ENCODE measurements at regions not wholly inside any gene's neighbourhood (a gene's known extent, or its start where the extent isn't known, plus 50 kb on each side); places are given as distances from the start of the nearest gene placed in this dataset.
"Not testable (repeated sequence)": the region's sequence is repeated elsewhere in the genome, so short reads cannot be mapped to it uniquely, and the experiment has no call there.

DNA sequence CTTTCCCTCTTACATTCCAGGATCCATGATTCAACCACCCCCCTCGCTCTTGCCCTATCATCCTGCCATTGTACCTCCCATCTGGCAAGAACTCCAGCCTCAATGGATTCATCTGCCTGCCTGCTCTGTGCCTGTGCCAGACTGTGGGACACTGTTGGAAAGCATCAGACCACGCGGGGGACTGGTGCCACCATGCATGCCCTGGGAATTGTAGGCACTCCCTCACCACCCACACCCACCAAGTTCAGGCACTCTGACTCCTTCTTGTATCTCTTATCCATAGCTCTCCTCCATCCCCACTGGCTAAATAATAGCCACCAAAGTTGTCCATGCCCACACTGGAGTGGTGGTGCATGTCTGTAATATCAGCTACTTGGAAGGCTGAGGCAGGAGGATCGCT, 143.8 kb downstream of the TPRA1 start:
- H3K9me3 ChIP-seq (ENCODE audit: control insufficient read depth, insufficient read depth, low read length), result no peaks in the 10 kb centered on the region
- H3K9ac ChIP-seq (ENCODE audit: low read depth, low read length), result no peak overlapping the region
- no peaks in the 10 kb centered on the region for H3K36me3 ChIP-seq (ENCODE audit: insufficient read depth, low read length)
- peaks cover 2% of the 10 kb centered on the region; the same call in 1 of the 2 replicates for H3K4me1 ChIP-seq (ENCODE audit: insufficient read depth, low read length)

- H3K36me3 ChIP-seq (ENCODE audit: insufficient read depth, low read length), result no peaks in the 10 kb centered on the region
- H3K9me3 ChIP-seq (ENCODE audit: control insufficient read depth, insufficient read depth, low read length), result no peaks in the 10 kb centered on the region
- H3K4me1 ChIP-seq (ENCODE audit: insufficient read depth, low read length), result no peaks in the 10 kb centered on the region
Measured at GRCh38 chr3:127445581-127446343, 144.8 kb downstream of the TPRA1 start.

DNA sequence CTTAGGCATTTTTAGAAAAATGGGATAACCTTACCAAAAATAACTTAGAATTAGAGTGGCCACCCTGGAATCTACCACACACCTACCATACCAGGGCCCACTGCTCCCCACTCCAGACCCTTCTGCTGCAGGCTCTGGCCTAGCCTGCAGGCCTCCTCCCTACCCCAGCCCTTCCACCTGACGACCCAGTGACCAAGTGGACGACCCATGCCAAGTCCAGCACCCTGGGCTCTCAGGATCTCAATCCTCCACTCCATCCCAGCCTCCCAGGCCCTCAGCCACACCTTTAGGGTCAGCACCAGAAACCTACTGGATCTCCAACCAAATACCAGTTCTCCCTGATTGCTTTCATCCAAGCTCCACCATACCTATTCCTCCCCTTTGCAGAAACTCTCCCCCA, 145.8 kb downstream of the TPRA1 start:
- no peak overlapping the region for H3K9ac ChIP-seq (ENCODE audit: low read depth, low read length)
- H3K9me3 ChIP-seq (ENCODE audit: control insufficient read depth, insufficient read depth, low read length), result no peaks in the 10 kb centered on the region
- H3K36me3 ChIP-seq (ENCODE audit: insufficient read depth, low read length), result no peaks in the 10 kb centered on the region
- no peaks in the 10 kb centered on the region for H3K4me1 ChIP-seq (ENCODE audit: insufficient read depth, low read length)

More at GRCh38 chr3:127445581-127446343, 144.8 kb downstream of the TPRA1 start:
- H3K9ac ChIP-seq (ENCODE audit: low read depth, low read length), result no peak overlapping the region

- Histone ChIP-seq H3K36me3 (ENCODE audit: insufficient read depth, low read length) (no peaks in the 10 kb centered on the region), H3K9me3 (ENCODE audit: control insufficient read depth, insufficient read depth, low read length) (no peaks in the 10 kb centered on the region), H3K4me1 (ENCODE audit: insufficient read depth, low read length) (no peaks in the 10 kb centered on the region), H3K9ac (ENCODE audit: low read depth, low read length) (no peak overlapping the region)
Measured at GRCh38 chr3:127443581-127444375, 146.8 kb downstream of the TPRA1 start.

GRCh38 chr3:127442506-127442905, 148.0 kb downstream of the TPRA1 start:
- H3K4me1 ChIP-seq (ENCODE audit: insufficient read depth, low read length), result no peaks in the 10 kb centered on the region
- no peaks in the 10 kb centered on the region for H3K36me3 ChIP-seq (ENCODE audit: insufficient read depth, low read length)
- no peak overlapping the region for H3K9ac ChIP-seq (ENCODE audit: low read depth, low read length)
- H3K9me3 ChIP-seq (ENCODE audit: control insufficient read depth, insufficient read depth, low read length), result no peaks in the 10 kb centered on the region

DNA sequence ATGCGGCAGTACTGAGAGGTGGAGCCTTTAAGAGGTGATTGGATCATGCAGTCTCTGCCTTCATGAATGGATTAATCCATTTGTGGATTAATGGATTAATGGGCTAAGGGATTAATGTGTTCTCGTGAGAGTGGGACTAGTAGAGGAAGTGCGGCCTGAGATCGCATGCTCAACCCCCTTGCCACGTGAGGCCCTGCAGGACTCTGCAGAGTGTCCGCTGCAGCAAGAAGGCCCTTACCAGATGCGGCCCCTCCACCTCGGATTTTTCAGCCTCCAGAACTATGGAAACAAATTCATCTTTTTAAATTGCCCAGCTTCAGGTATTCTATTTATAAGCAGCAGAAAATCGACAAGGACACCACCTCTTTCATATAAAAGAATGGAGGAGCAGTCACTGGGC, 148.8 kb downstream of the TPRA1 start:
- no peaks in the 10 kb centered on the region for H3K4me1 ChIP-seq (ENCODE audit: insufficient read depth, low read length)
- H3K9ac ChIP-seq (ENCODE audit: low read depth, low read length), result no peak overlapping the region
- H3K9me3 ChIP-seq (ENCODE audit: control insufficient read depth, insufficient read depth, low read length), result no peaks in the 10 kb centered on the region
- H3K36me3 ChIP-seq (ENCODE audit: insufficient read depth, low read length), result no peaks in the 10 kb centered on the region

DNA sequence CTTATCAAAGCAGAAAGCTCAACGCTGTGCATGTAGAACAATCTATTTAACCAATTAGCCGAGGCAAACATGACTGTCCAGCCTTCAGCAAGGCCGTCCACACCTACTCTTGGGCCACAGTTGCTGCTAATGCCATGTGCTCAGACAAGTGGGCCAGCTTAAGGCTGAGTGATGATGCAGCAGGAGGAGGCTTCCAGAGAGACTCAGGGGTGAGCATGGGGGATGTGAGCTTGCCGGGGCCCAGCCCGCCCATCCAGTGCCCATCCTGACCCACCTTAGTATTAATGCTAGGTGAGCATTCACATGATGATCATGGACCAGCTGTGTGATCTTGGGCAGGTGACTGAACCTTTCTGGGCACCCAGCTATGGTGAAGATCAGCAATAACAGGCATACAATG, 150.1 kb downstream of the TPRA1 start:
- no peak overlapping the region for H3K9ac ChIP-seq (ENCODE audit: low read depth, low read length)
- H3K36me3 ChIP-seq (ENCODE audit: insufficient read depth, low read length), result no peaks in the 10 kb centered on the region
- no peaks in the 10 kb centered on the region for H3K9me3 ChIP-seq (ENCODE audit: control insufficient read depth, insufficient read depth, low read length)
- H3K4me1 ChIP-seq (ENCODE audit: insufficient read depth, low read length), result no peaks in the 10 kb centered on the region

- no peaks in the 10 kb centered on the region for H3K36me3 ChIP-seq (ENCODE audit: insufficient read depth, low read length)
Measured at GRCh38 chr3:127439621-127440020, 150.9 kb downstream of the TPRA1 start.

DNA sequence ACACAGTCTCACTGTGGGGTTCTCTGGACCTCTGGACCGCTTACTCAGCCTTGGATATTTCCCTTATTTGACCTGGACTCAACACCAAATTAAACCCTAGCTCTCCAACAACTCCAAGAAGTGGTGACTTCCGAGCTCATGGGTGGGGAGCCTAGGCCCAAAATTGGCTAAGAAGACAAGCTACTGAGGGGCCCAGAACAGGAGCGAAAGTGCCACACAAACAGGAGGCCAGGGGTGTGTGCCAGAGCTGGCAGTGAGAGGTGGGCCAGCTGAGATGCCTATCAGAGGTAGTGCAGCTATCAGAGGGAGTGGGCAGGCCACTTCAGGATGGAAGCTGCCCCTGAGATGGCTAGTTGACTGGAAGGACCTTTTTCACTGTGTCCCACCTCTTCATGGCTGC, 151.1 kb upstream of the PRR20G start:
- Histone ChIP-seq H3K4me1 (ENCODE audit: insufficient read depth, low read length) (no peaks in the 10 kb centered on the region), H3K9me3 (ENCODE audit: control insufficient read depth, insufficient read depth, low read length) (no peaks in the 10 kb centered on the region), H3K36me3 (ENCODE audit: insufficient read depth, low read length) (no peaks in the 10 kb centered on the region), H3K9ac (ENCODE audit: low read depth, low read length) (no peak overlapping the region)

More at GRCh38 chr3:127439621-127440020, 150.9 kb downstream of the TPRA1 start:
- H3K9ac ChIP-seq (ENCODE audit: low read depth, low read length), result no peak overlapping the region; the same call in 1 of the 2 replicates
- no peaks in the 10 kb centered on the region for H3K9me3 ChIP-seq (ENCODE audit: control insufficient read depth, insufficient read depth, low read length)
- H3K4me1 ChIP-seq (ENCODE audit: insufficient read depth, low read length), result no peaks in the 10 kb centered on the region

- Histone ChIP-seq H3K36me3 (ENCODE audit: insufficient read depth, low read length) (no peaks in the 10 kb centered on the region), H3K9me3 (ENCODE audit: control insufficient read depth, insufficient read depth, low read length) (no peaks in the 10 kb centered on the region), H3K9ac (ENCODE audit: low read depth, low read length) (no peak overlapping the region), H3K4me1 (ENCODE audit: insufficient read depth, low read length) (no peaks in the 10 kb centered on the region)
Measured at GRCh38 chr3:127438371-127438770, 150.5 kb upstream of the PRR20G start.

DNA sequence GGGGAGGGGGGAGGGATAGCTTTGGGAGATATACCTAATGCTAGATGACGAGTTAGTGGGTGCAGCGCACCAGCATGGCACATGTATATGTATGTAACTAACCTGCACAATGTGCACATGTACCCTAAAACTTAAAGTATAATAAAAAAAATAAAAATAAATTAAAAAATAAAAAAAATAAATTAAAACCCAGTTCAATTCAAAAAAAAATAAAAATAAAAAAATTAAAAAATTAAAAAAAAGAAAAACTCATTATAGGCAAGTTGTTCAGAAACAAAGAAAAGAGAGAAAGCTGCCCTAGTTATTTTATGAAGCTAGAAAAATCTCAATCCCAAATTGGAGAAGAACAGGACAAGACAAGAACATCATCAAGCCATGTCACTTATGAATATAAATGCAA, 147.5 kb upstream of the PRR20G start:
- H3K9ac ChIP-seq (ENCODE audit: low read depth, low read length); H3K36me3 ChIP-seq (ENCODE audit: insufficient read depth, low read length); H3K4me1 ChIP-seq (ENCODE audit: insufficient read depth, low read length); H3K9me3 ChIP-seq (ENCODE audit: control insufficient read depth, insufficient read depth, low read length): not testable (repeated sequence)

GRCh38 chr3:127431066-127431465, 143.2 kb upstream of the PRR20G start:
- no peaks in the 10 kb centered on the region for H3K9me3 ChIP-seq (ENCODE audit: control insufficient read depth, insufficient read depth, low read length)

GRCh38 chr3:127428344-127428997, 140.6 kb upstream of the PRR20G start:
- H3K4me1 ChIP-seq (ENCODE audit: insufficient read depth, low read length), result peaks cover 16% of the 10 kb centered on the region
- H3K9me3 ChIP-seq (ENCODE audit: control insufficient read depth, insufficient read depth, low read length), result no peaks in the 10 kb centered on the region

More at GRCh38 chr3:127431066-127431465, 143.2 kb upstream of the PRR20G start:
- no peaks in the 10 kb centered on the region for H3K36me3 ChIP-seq (ENCODE audit: insufficient read depth, low read length)
- peaks cover 6% of the 10 kb centered on the region; the same call in 1 of the 2 replicates for H3K4me1 ChIP-seq (ENCODE audit: insufficient read depth, low read length)
- H3K9ac ChIP-seq (ENCODE audit: low read depth, low read length), result no peak overlapping the region

GRCh38 chr3:127427666-127428065, 139.8 kb upstream of the PRR20G start:
- Histone ChIP-seq H3K4me1 (ENCODE audit: insufficient read depth, low read length) (peaks cover 16% of the 10 kb centered on the region), H3K9me3 (ENCODE audit: control insufficient read depth, insufficient read depth, low read length) (no peaks in the 10 kb centered on the region), H3K9ac (ENCODE audit: low read depth, low read length) (no peak overlapping the region), H3K36me3 (ENCODE audit: insufficient read depth, low read length) (no peaks in the 10 kb centered on the region)

More at GRCh38 chr3:127428344-127428997, 140.6 kb upstream of the PRR20G start:
- H3K9ac ChIP-seq (ENCODE audit: low read depth, low read length), result no peak overlapping the region
- no peaks in the 10 kb centered on the region for H3K36me3 ChIP-seq (ENCODE audit: insufficient read depth, low read length)

Measured in ES-I3 (cell line).